HK-2 (cell line): ENCODE measurements at regions not wholly inside any gene's neighbourhood (a gene's known extent, or its start where the extent isn't known, plus 50 kb on each side); places are given as distances from the start of the nearest gene placed in this dataset.
"Not testable (repeated sequence)": the region's sequence is repeated elsewhere in the genome, so short reads cannot be mapped to it uniquely, and the experiment has no call there.

ENCODE experiments used
- DNase-seq: peaks from one replicate; pipeline ENCODE4 v3.0.0-alpha.2; 2018; ENCODE audit not compliant: unreplicated experiment

- DNase-seq = no peak
Observed at GRCh38 chr16:66242672-66243071, 123.8 kb upstream of the CDH5 start.

DNA sequence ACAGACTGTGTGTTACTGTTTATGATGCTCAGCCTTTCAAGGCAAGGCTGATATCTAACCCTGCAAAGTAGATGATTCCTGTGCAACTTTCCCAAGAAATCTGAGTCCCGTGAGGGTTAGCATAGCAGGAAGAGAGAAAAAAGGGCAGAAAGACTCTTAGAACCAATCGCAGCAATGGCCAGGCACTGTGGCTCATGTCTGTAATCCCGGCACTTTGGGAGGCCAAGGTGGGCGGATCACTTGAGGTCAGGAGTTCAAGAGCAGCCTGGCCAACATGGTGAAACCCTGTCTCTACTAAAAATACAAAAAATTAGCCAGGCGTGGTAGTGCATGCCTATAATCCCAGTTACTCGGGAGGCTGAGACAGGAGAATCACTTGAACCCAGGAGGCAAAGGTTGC is 124.3 kb upstream of the CDH5 start:
- not testable (repeated sequence) for DNase-seq

GRCh38 chr16:66240631-66241395 is 125.7 kb upstream of the CDH5 start:
- DNase-seq = no peak

DNA sequence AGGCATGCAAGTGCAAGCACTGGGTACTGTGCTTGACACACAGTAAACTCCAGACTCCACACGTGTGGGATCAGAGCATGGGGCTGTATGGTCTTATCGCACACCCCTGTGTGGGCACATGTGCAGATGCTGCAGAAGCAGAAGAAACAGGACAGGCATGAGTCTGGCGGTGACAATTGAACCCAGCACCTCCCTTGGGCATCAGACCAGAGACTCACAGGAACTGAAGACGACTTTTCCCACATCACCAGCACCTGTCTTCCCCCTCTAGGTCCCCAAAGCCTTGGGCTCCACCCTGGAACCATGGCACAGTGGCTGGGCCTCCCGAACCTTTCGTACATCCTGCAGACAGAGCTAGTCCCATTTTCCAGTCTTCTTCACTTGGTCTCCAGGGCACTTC is 126.4 kb upstream of the CDH5 start:
- DNase-seq = no peak

DNA sequence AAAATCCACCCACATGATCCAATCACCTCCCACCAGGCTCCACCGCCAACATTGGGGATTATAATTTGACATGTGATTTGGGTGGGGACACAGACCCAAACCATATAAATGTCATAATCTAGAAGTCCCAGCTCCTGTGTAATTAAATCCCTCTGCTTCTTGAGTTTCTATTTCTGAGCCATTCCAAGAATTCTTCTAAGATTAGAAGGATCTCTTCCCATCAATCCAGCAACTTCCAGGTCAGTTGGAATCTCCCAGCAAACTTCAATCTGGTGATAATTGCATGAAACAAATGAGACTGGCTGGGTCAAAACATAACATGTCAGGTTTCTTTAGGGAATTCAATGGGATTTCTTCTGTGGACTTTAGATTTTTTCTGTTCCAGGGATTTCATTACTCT is 127.8 kb upstream of the CDH5 start:
- no peak for DNase-seq

GRCh38 chr16:66236301-66236700 is 130.2 kb upstream of the CDH5 start:
- DNase-seq = no peak

- no peak for DNase-seq
Observed at GRCh38 chr16:66231452-66232160, 134.9 kb upstream of the CDH5 start.

DNA sequence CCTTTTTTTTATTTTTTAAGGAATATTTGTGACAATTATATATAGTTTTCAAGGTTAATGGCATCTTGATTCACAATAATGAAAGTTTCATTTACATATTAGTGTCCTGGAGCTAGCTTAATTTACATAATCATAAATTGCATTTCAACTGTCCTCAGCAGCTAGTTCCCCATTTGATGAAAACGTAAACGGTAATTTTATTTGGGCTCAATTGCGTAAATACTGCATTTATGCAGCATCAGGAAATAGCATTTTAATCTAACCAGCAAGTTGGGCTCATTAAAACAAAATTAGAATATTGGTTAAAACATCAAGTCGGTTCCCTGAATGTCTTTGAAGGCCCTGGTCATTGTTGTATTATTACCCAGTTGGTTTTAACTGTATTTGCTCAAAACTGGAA is 136.8 kb upstream of the CDH5 start:
- DNase-seq = no peak

DNA sequence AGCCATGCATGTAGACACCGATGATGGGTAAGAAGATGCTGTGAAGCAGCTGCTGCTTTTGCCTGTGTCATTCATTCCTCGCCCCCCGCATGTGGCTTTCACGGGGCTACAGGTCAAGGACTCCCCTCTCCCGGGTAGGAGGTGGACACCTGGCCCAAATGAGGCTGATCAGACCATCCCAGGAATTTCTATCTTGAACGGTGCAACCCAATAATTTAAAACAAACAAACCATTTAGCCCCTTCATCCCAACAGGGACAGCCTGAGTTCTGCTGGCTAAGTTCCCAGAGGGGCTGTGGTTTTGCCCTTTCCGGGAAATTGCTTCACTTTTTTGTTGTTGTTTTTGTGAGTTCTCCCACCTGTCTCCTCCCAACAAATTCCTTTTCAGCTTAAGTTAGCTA is 137.7 kb upstream of the CDH5 start:
- no peak for DNase-seq

DNA sequence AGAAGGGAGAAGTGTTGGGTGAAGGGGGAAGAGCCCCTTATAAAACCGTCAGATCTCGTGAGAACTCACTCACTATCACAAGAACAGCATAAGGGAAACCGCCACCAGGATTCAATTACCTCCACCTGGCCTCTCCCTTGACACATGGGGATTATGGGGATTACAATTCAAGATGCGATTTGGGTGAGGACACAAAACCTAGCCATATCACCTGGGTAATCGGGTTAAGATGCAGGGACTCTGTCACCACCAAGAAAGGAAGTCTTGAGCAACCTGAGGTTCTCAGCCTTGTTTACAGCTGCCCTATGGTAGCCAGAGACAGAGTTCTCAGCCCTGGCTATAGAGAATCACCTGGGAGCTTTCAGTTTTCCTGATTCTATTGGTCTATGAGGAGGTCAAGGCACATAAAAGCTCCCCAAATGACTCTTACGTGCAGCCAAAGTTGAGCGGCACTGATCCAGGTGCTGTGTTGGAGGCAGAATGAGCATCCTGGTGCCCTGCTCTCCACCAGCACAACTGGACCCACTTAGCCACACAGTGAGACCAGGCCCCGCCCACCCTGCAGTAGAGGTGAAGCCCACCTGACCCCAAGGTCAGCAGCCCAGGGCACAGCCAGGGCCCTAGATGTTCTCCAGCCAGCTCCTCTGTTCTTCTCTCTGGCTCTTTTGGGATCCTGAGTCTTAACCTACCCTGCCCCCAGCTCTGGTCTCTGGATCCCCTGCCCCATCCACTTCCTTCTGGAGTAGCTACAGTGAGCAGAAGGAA is 138.5 kb upstream of the CDH5 start:
- no peak for DNase-seq

DNA sequence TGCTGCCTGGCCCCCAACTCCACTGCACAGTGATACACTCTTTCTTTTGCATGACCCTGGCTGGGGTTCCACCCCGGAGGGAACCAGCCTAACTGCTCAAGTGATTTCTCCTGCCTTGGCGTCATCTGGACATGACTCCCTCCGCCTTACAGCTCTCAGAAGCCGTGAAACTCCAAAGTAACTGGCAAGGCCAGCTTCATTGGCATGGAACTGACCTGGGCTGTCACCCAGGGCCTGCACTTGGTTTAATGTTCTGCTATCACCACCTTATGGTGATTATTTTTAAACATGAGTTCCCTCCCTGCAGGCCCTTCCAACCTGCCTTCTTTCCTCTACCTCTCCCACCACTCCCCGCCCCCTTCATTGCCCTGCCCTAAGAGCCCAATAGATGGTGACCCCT is 139.7 kb upstream of the CDH5 start:
- DNase-seq = no peak

- no peak for DNase-seq
Observed at GRCh38 chr16:66225696-66226095, 140.8 kb upstream of the CDH5 start.

DNA sequence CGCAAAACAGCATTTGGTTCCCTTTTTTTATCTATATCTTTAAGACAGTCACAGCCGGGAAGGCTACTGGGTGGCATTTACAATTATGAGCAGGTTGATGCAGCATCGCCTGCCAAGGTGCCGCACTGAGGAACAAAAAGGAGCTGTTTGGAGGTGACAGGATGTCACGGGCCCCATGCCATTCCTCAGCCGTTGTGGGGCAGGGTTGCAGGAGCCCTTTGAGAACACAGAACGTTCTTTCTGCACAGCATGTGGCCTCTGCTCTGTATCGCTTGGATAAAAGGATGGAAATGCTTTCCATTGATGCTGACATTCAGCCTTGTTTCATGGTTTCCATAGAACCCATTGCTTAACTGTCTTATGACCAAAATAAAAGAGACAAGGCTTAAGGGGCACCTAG is 141.9 kb upstream of the CDH5 start:
- no peak for DNase-seq

GRCh38 chr16:66224186-66224585 is 142.3 kb upstream of the CDH5 start:
- DNase-seq = no peak

- no peak for DNase-seq
Observed at GRCh38 chr16:66223176-66223780, 143.2 kb upstream of the CDH5 start.

GRCh38 chr16:66222756-66223155 is 143.7 kb upstream of the CDH5 start:
- no peak for DNase-seq

GRCh38 chr16:66220702-66221101 is 145.8 kb upstream of the CDH5 start:
- DNase-seq = no peak

DNA sequence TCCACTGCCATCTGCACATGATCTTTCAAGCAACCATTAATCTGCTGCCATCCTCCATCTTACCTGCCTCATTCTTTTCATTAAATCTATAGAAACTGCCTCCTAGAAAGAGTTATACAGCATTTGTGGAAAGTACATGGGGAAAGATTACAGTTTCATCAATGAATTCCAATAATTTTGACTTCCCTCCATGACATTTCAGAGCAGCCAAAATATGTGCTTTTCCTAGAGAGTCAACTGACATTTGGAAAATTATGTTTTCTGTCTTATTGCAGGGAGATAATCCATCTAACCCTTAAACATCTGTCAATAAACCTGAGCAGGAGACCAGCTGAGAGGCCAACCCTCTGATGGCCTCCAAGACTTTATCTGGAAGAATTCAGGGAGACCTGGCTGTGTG is 147.0 kb upstream of the CDH5 start:
- no peak for DNase-seq

DNA sequence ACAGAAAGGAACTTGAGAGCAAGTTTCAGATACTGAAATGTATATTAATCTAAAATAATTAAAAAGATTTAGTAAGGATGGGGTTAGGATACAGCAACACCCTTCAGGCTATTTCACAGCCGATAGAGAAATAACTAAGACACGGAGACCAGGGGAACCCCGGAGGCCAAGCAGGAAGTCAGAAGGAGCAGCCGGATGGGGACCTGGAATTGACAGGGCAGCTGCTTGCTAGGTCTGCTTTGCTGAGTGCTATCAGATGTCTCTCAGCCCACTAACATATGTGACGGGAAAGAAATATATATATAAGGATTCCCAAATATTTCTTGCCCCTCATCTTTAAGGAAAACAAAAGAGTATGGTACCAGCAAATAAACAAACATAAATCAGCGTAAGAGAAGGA is 154.1 kb upstream of the CDH5 start:
- DNase-seq = no peak

GRCh38 chr16:66211651-66212050 is 154.8 kb upstream of the CDH5 start:
- DNase-seq = no peak

DNA sequence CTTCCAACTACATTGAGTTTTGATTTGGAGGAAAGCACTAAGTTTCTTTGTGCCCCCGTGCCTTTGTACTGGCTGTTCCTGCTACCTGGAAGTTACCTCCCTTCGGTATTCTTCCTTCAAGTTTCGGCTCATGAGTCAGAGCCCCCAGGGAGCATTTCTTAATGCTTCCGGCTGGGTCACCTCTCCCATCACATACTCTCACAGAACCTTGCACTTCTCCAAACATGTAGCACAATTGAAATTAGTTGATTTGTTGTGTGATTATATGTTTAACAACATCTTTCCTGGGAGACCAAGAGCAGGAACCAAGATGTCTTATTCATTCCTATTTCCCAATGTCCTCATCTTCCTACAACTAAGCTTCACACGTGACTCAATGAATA is 158.6 kb upstream of the CDH5 start:
- no peak for DNase-seq

- DNase-seq = no peak
Observed at GRCh38 chr16:66207139-66207882, 159.2 kb upstream of the CDH5 start.
